HCT116 (cell line): ENCODE measurements at regions not wholly inside any gene's neighbourhood (a gene's known extent, or its start where the extent isn't known, plus 50 kb on each side); places are given as distances from the start of the nearest gene placed in this dataset.

Experiments
- ATAC-seq: fragments of 200-7000 bp; cut with Tn5 transposase; 2 replicates; pipeline ENCODE4 v1.9.1; 2020; ENCODE audit warnings: mild to moderate bottlenecking, moderate library complexity
- BruUV-seq: library from RNA; stranded (reverse); fragments of 400-500 nt; replicated peaks from 2 replicates; lab custom pipeline; 2021; lab: Mats Ljungman, UMichigan
- CTCF ChIA-PET: fragments of 300-600 bp; sonication (Branson Sonifier 250); formaldehyde crosslinking; loops from one replicate; lab custom pipeline; 2021; ENCODE audit warnings: antibody characterized with exemption; lab: Charles Lee
- POLR2A ChIA-PET: fragments of 300-600, 350-600 bp; sonication (Branson Sonifier 250); formaldehyde crosslinking; loops from one replicate; lab custom pipeline; 2021; ENCODE audit warnings: antibody characterized with exemption; lab: Charles Lee
- RAD21 ChIA-PET, 2 experiments: fragments of 300-600 bp; sonication (Branson Sonifier 250); formaldehyde crosslinking; loops; one replicate each; lab custom pipeline; 2023; ENCODE audit warnings: low total read pairs in 2 of 2; ENCODE audit not compliant: uncharacterized antibody in 2 of 2, unreplicated experiment in 2 of 2, low non-redundant PET in 1 of 2; lab: Charles Lee
- DNase-seq: peaks from one replicate; pipeline ENCODE4 v3.0.0-alpha.2; 2010; ENCODE audit warnings: low read depth, low spot score
- H2AFZ ChIP-seq: fragments of 200-600 bp; shearing (Covaris generic), sonication (generic); 2 replicates; pipeline ENCODE4 v1.6.1; 2017; ENCODE audit warnings: low read depth, mixed run types, mixed read lengths, antibody characterized with exemption, low read length; ENCODE audit not compliant: poor library complexity, severe bottlenecking
- H3K27ac ChIP-seq: 2 replicates; pipeline ENCODE4 v1.5.1; 2012; ENCODE audit warnings: low read depth, low read length
- H3K27me3 ChIP-seq: fragments of 200-600 bp; sonication (generic); 2 replicates; pipeline ENCODE4 v1.6.1; 2016; ENCODE audit warnings: mixed run types, low read length, mixed read lengths; ENCODE audit not compliant: insufficient read depth
- H3K36me3 ChIP-seq, 2 experiments: fragments of 200-500 bp in 1 of 2; fragments of 200-600 bp in 1 of 2; sonication (Bioruptor generic) in 1 of 2; sonication (generic) in 1 of 2; 2 replicates each; pipeline versions ENCODE4 v1.5.1 to v1.6.1; 2014 to 2016; ENCODE audit warnings: low read length in 2 of 2, inconsistent platforms in 1 of 2, mixed read lengths in 1 of 2, mixed run types in 1 of 2; ENCODE audit not compliant: insufficient read depth in 2 of 2, control insufficient read depth in 1 of 2
- H3K4me1 ChIP-seq, 2 experiments: fragments of 200-600 bp in 1 of 2; sonication (generic) in 1 of 2; 2 replicates each; pipeline versions ENCODE4 v1.5.1 to v1.6.1; 2012 to 2017; ENCODE audit warnings: low read length in 2 of 2, inconsistent platforms in 1 of 2, mild to moderate bottlenecking in 1 of 2, mixed read lengths in 1 of 2, mixed run types in 1 of 2, moderate library complexity in 1 of 2; ENCODE audit not compliant: insufficient read depth in 2 of 2, control insufficient read depth in 1 of 2
- H3K4me2 ChIP-seq: fragments of 200-600 bp; sonication (generic); 2 replicates; pipeline ENCODE4 v1.6.1; 2017; ENCODE audit warnings: mixed run types, low read length, mixed read lengths
- H3K4me3 ChIP-seq, 2 experiments: fragments of 200-600 bp in 1 of 2; sonication (generic) in 1 of 2; replicated peaks in 1 of 2; 2 replicates each; pipeline ENCODE4 v1.5.1; 2011 to 2016; ENCODE audit warnings: low read length in 2 of 2, control low read depth in 1 of 2, low read depth in 1 of 2, mild to moderate bottlenecking in 1 of 2, mixed read lengths in 1 of 2, mixed run types in 1 of 2
- H3K79me2 ChIP-seq: fragments of 200-600 bp; sonication (generic); 2 replicates; pipeline ENCODE4 v1.6.1; 2017; ENCODE audit warnings: mild to moderate bottlenecking, mixed run types, low read length, moderate library complexity, mixed read lengths; ENCODE audit not compliant: insufficient read depth
- H3K9ac ChIP-seq: fragments of 200-600 bp; sonication (generic); 2 replicates; pipeline ENCODE4 v1.6.1; 2016; ENCODE audit warnings: low read length, mixed read lengths
- H3K9me2 ChIP-seq: fragments of 200-600 bp; sonication (generic), shearing (Covaris generic); 2 replicates; pipeline ENCODE4 v1.6.1; 2017; ENCODE audit warnings: mixed run types, mild to moderate bottlenecking, moderate library complexity; ENCODE audit not compliant: insufficient read depth
- H3K9me3 ChIP-seq, 2 experiments: fragments of 200-500 bp in 1 of 2; fragments of 200-600 bp in 1 of 2; sonication (Bioruptor generic) in 1 of 2; sonication (generic) in 1 of 2; 2 replicates each; pipeline ENCODE4 v1.6.1; 2014 to 2017; ENCODE audit warnings: low read length in 2 of 2, mixed read lengths in 2 of 2, inconsistent platforms in 1 of 2, low read depth in 1 of 2, mild to moderate bottlenecking in 1 of 2, mixed run types in 1 of 2, moderate library complexity in 1 of 2; ENCODE audit not compliant: control insufficient read depth in 1 of 2, insufficient read depth in 1 of 2
- H4K20me1 ChIP-seq: fragments of 200-600 bp; sonication (generic), shearing (Covaris generic); 2 replicates; pipeline ENCODE4 v1.6.1; 2017; ENCODE audit warnings: mixed run types, mild to moderate bottlenecking, moderate library complexity; ENCODE audit not compliant: insufficient read depth
- CBX3 ChIP-seq: IDR thresholded peaks from 2 replicates; pipeline ENCODE4 v1.6.1; 2012; ENCODE audit warnings: low read depth
- CEBPB ChIP-seq: IDR thresholded peaks from 2 replicates; pipeline ENCODE4 v1.6.1; 2012; ENCODE audit warnings: low read depth
- ELF1 ChIP-seq: IDR thresholded peaks from 2 replicates; pipeline ENCODE4 v1.6.1; 2012; ENCODE audit warnings: low read depth, borderline replicate concordance
- JUND ChIP-seq: IDR thresholded peaks from 2 replicates; pipeline ENCODE4 v1.6.1; 2012
- POLR2A ChIP-seq: IDR thresholded peaks from 2 replicates; pipeline ENCODE4 v1.7.0; 2011; ENCODE audit warnings: borderline replicate concordance; ENCODE audit not compliant: insufficient read depth, insufficient read length; ENCODE audit errors: extremely low read depth
- POLR2AphosphoS5 ChIP-seq: IDR thresholded peaks from 2 replicates; pipeline ENCODE4 v1.6.1; 2011; ENCODE audit warnings: mild to moderate bottlenecking, low read depth, low read length, moderate library complexity
- RAD21 ChIP-seq: IDR thresholded peaks from 2 replicates; pipeline ENCODE4 v1.6.1; 2012; ENCODE audit warnings: low read depth, mild to moderate bottlenecking
- SP1 ChIP-seq: IDR thresholded peaks from 2 replicates; pipeline ENCODE4 v1.6.1; 2012; ENCODE audit warnings: low read depth
- SRF ChIP-seq: IDR thresholded peaks from 2 replicates; pipeline ENCODE4 v1.6.1; 2012; ENCODE audit warnings: low read depth
- TCF7L2 ChIP-seq: IDR thresholded peaks from 2 replicates; pipeline ENCODE4 v1.7.0; 2011; ENCODE audit warnings: borderline replicate concordance, inconsistent platforms; ENCODE audit not compliant: insufficient read depth, insufficient read length; ENCODE audit errors: extremely low read depth
- YY1 ChIP-seq: IDR thresholded peaks from 2 replicates; pipeline ENCODE4 v1.6.1; 2011; ENCODE audit warnings: low read length, low read depth, moderate library complexity, mild to moderate bottlenecking; ENCODE audit not compliant: insufficient replicate concordance; ENCODE audit errors: extremely low read depth
- ZNF274 ChIP-seq: fragments of 200-500 bp; sonication (Bioruptor generic); IDR thresholded peaks from 2 replicates; pipeline ENCODE4 v1.6.1; 2014; ENCODE audit warnings: mild to moderate bottlenecking, low read depth, low read length, inconsistent platforms
- intact Hi-C: fragments of 100-400 bp; cut with micrococcal nuclease; formaldehyde crosslinking; loops from 2 replicates; pipeline ENCODE4 v1.10.0; 2022
- TF ChIP-seq, protein P1 (sequence below): IDR thresholded peaks from 2 replicates; pipeline ENCODE4 v1.6.1; 2012
- TF ChIP-seq, protein P2 (sequence below), 3 experiments: fragments of 200-600 bp in 1 of 3; sonication (generic) in 1 of 3; IDR thresholded peaks in 2 of 3; conservative IDR thresholded peaks in 1 of 3; 2 replicates each; pipeline ENCODE4 v1.5.1; 2012 to 2017; ENCODE audit warnings: low read depth in 2 of 3, low read length in 2 of 3, antibody characterized with exemption in 1 of 3, borderline replicate concordance in 1 of 3, control low read depth in 1 of 3, mild to moderate bottlenecking in 1 of 3, mixed read lengths in 1 of 3, mixed run types in 1 of 3, moderate library complexity in 1 of 3; ENCODE audit not compliant: insufficient read depth in 1 of 3
- TF ChIP-seq, protein P3 (sequence below): IDR thresholded peaks from 2 replicates; pipeline ENCODE4 v1.6.1; 2012
- TF ChIP-seq, protein P4 (sequence below): IDR thresholded peaks from 2 replicates; pipeline ENCODE4 v1.6.1; 2012; ENCODE audit warnings: low read depth

GRCh38 chr1:4598561-4598960 lies 55.8 kb upstream of the AJAP1 start:
- ChIA-PET CTCF (no interaction called here), POLR2A (no interaction called here), RAD21 (no interaction called here)
- TF ChIP-seq SRF (no peak), ELF1 (no peak), RAD21 (no peak), SP1 (no peak), TCF7L2 (no peak), ZNF274 (no peak), POLR2AphosphoS5 (no peak), CBX3 (no peak), JUND (no peak), POLR2A (no peak), YY1 (no peak), CEBPB (no peak)
- TF ChIP-seq, protein P1, sequence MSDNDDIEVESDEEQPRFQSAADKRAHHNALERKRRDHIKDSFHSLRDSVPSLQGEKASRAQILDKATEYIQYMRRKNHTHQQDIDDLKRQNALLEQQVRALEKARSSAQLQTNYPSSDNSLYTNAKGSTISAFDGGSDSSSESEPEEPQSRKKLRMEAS: no peak
- TF ChIP-seq, protein P2, sequence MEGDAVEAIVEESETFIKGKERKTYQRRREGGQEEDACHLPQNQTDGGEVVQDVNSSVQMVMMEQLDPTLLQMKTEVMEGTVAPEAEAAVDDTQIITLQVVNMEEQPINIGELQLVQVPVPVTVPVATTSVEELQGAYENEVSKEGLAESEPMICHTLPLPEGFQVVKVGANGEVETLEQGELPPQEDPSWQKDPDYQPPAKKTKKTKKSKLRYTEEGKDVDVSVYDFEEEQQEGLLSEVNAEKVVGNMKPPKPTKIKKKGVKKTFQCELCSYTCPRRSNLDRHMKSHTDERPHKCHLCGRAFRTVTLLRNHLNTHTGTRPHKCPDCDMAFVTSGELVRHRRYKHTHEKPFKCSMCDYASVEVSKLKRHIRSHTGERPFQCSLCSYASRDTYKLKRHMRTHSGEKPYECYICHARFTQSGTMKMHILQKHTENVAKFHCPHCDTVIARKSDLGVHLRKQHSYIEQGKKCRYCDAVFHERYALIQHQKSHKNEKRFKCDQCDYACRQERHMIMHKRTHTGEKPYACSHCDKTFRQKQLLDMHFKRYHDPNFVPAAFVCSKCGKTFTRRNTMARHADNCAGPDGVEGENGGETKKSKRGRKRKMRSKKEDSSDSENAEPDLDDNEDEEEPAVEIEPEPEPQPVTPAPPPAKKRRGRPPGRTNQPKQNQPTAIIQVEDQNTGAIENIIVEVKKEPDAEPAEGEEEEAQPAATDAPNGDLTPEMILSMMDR (IDR thresholded peaks at IDR 0.05 in 2 of 3, conservative IDR thresholded peaks at IDR 0.05 in 1 of 3; ENCODE audit: borderline replicate concordance in 1 of 3, insufficient read depth in 1 of 3, low read depth in 2 of 3, low read length in 2 of 3): no peak
- TF ChIP-seq, protein P3, sequence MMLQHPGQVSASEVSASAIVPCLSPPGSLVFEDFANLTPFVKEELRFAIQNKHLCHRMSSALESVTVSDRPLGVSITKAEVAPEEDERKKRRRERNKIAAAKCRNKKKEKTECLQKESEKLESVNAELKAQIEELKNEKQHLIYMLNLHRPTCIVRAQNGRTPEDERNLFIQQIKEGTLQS: no peak
- TF ChIP-seq, protein P4, sequence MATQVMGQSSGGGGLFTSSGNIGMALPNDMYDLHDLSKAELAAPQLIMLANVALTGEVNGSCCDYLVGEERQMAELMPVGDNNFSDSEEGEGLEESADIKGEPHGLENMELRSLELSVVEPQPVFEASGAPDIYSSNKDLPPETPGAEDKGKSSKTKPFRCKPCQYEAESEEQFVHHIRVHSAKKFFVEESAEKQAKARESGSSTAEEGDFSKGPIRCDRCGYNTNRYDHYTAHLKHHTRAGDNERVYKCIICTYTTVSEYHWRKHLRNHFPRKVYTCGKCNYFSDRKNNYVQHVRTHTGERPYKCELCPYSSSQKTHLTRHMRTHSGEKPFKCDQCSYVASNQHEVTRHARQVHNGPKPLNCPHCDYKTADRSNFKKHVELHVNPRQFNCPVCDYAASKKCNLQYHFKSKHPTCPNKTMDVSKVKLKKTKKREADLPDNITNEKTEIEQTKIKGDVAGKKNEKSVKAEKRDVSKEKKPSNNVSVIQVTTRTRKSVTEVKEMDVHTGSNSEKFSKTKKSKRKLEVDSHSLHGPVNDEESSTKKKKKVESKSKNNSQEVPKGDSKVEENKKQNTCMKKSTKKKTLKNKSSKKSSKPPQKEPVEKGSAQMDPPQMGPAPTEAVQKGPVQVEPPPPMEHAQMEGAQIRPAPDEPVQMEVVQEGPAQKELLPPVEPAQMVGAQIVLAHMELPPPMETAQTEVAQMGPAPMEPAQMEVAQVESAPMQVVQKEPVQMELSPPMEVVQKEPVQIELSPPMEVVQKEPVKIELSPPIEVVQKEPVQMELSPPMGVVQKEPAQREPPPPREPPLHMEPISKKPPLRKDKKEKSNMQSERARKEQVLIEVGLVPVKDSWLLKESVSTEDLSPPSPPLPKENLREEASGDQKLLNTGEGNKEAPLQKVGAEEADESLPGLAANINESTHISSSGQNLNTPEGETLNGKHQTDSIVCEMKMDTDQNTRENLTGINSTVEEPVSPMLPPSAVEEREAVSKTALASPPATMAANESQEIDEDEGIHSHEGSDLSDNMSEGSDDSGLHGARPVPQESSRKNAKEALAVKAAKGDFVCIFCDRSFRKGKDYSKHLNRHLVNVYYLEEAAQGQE: no peak
- Histone ChIP-seq H3K4me3 (no peak overlapping the region), H3K4me2 (no peak overlapping the region), H3K79me2 (no peaks in the 10 kb centered on the region), H2AFZ (no peak overlapping the region), H3K9ac (no peak overlapping the region), H3K9me2 (no peaks in the 10 kb centered on the region), H3K36me3 (no peaks in the 10 kb centered on the region), H3K27me3 (0 out of 2 replicates have a peak, but pooled peaks cover under 1% of the 10 kb centered on the region), H3K4me1 (no peaks in the 10 kb centered on the region), H3K27ac (no peak overlapping the region), H3K9me3 (no peaks in the 10 kb centered on the region), H4K20me1 (no peaks in the 10 kb centered on the region)
- intact Hi-C loops: no loop called here
- no peak for ATAC-seq
- no TSS peak for BruUV-seq
- no peak for DNase-seq
